HUDEP-2 (cell line): ENCODE measurements at regions not wholly inside any gene's neighbourhood (a gene's known extent, or its start where the extent isn't known, plus 50 kb on each side); places are given as distances from the start of the nearest gene placed in this dataset.

Experiments
- DNase-seq, 76 experiments: peaks; one replicate each; lab custom pipeline; 2025; ENCODE audit not compliant: unreplicated experiment in 76 of 76; lab: John Stamatoyannopoulos, UW

GRCh38 chr6:93801101-93801847 lies 381.9 kb upstream of the EPHA7 start:
- no peak for DNase-seq

GRCh38 chr6:93799226-93799625 lies 379.9 kb upstream of the EPHA7 start:
- no peak for DNase-seq

- no peak for DNase-seq
These were observed 374.8 kb upstream of the EPHA7 start for GRCh38 chr6:93794166-93794565.

GRCh38 chr6:93792746-93793145 lies 373.4 kb upstream of the EPHA7 start:
- DNase-seq, result no peak

GRCh38 chr6:93790981-93791380 lies 371.6 kb upstream of the EPHA7 start:
- DNase-seq, result no peak

- DNase-seq, result no peak
These were observed 370.2 kb upstream of the EPHA7 start for GRCh38 chr6:93789532-93789931.

GRCh38 chr6:93787841-93788240 lies 368.5 kb upstream of the EPHA7 start:
- DNase-seq, result no peak

- DNase-seq, result no peak
These were observed 367.3 kb upstream of the EPHA7 start for GRCh38 chr6:93786474-93787330.

GRCh38 chr6:93785694-93786030 lies 366.3 kb upstream of the EPHA7 start:
- DNase-seq, result no peak

- DNase-seq, result no peak
These were observed 365.7 kb upstream of the EPHA7 start for GRCh38 chr6:93784794-93785693.

- no peak for DNase-seq
These were observed 359.9 kb upstream of the EPHA7 start for GRCh38 chr6:93779086-93779841.

- DNase-seq, result no peak
These were observed 339.8 kb upstream of the EPHA7 start for GRCh38 chr6:93759190-93759589.

GRCh38 chr6:93751969-93752368 lies 332.6 kb upstream of the EPHA7 start:
- DNase-seq, result no peak

- no peak for DNase-seq
These were observed 330.6 kb upstream of the EPHA7 start for GRCh38 chr6:93749930-93750329.

GRCh38 chr6:93749191-93749590 lies 329.8 kb upstream of the EPHA7 start:
- no peak for DNase-seq

GRCh38 chr6:93746892-93747291 lies 327.5 kb upstream of the EPHA7 start:
- DNase-seq, result no peak

GRCh38 chr6:93745306-93745705 lies 325.9 kb upstream of the EPHA7 start:
- no peak for DNase-seq

- no peak for DNase-seq
These were observed 315.7 kb upstream of the EPHA7 start for GRCh38 chr6:93735099-93735498.

- no peak for DNase-seq
These were observed 311.9 kb upstream of the EPHA7 start for GRCh38 chr6:93731306-93731705.

- DNase-seq, result no peak
These were observed 308.8 kb upstream of the EPHA7 start for GRCh38 chr6:93728150-93728549.
